CD4-positive, alpha-beta T cell treated with Interleukin-21 for 1 hour (primary cell): ENCODE measurements at regions not wholly inside any gene's neighbourhood (a gene's known extent, or its start where the extent isn't known, plus 50 kb on each side); places are given as distances from the start of the nearest gene placed in this dataset.
A peak's percentile ranks its signal among the peaks of the same experiment; 100 is the strongest.

ENCODE experiments used
- DNase-seq: peaks from one replicate; pipeline ENCODE4 v3.0.0-alpha.2; 2020

DNA sequence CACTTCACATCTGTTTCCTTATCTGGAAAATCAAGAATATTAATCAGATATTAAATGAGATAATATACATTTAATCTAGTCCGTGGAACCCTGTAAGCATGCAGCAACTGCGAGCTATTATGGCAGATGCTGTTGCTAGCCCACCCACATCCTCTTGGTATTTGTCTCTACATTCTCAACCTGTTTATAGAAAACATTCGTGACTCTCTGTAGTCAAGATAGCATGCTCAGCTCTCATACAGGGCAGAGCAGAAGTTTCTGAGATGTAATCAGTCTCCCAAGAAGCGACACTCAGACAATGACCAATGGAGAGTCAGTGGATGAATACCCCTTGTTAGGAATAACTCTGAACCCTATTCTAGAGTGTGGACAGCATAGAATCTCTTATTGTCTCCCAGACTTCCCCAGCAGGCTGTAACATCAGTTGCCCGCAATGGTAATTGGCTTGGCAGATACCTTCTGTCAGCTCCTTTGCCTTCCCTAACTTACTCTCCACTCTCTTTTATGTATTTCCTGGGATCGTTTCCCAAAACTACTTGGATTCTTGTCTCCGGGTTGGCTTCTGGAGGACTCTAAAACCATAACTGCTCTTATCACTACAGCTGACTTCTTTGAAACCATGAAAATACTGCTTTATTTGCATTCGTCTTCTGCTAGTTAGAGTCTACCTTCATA, 400.7 kb upstream of the TNP1 start:
- no peak for DNase-seq

DNA sequence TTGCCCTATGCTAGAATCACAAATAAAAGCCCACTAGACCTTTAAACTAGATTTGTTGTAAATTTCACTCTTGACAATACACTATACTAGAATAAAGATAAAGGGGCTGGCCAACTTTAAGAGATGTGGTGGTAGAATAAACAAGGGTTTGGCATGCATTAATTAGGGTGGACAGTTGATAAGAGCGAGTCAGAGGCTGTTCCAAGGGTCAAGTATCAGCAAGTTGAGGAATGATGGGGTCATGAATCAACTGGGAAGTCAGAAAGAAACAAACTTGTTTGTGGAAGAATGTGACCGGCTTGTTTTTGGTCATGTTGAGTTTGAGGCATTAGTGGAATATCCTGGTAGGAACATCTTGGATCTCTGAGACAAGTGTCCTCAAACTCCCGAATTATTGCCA, 398.3 kb upstream of the TNP1 start:
- no peak for DNase-seq

DNA sequence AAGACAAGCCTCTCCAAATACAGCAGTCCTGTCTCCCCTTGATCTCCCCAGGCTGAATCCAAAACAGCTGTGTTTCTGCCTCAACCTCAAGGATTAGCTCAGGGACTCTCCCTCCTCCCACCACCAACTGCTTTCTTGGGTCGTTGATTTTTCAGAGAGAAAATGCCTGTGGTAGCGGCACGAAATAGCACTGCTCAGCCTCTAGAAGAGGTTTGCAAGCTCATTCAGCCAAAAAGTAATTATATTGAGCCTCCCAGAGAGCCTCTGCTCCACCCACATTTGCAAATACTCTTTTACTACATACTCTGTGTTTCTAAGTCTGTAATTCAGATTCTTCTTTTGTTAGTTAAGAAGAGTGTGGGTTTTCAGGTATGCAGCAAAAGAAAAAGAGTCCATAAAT, 396.4 kb upstream of the TNP1 start:
- DNase-seq = no peak

- no peak for DNase-seq
Measured at GRCh38 chr2:217254111-217254510, 394.2 kb upstream of the TNP1 start.

DNA sequence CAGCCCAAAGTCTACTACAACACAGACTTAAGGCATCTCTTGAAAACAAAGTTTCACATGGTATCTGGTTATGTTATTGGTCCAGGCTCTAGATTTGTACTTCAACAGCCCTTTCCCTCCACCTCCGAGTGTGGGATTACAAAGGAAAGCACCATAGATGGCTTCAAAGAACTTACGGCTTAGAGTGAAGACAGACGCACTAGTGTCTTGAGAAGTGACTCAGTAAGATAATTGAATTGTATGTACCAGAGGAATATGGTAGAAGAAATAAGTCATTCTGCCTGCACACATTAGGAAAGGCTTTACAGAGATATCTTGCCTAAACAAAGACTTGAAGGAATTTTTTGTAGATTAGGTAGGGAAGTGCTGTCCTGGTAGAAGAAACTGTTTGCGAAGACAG, 392.3 kb upstream of the TNP1 start:
- no peak for DNase-seq

GRCh38 chr2:217250013-217250524, 390.2 kb upstream of the TNP1 start:
- DNase-seq = no peak

DNA sequence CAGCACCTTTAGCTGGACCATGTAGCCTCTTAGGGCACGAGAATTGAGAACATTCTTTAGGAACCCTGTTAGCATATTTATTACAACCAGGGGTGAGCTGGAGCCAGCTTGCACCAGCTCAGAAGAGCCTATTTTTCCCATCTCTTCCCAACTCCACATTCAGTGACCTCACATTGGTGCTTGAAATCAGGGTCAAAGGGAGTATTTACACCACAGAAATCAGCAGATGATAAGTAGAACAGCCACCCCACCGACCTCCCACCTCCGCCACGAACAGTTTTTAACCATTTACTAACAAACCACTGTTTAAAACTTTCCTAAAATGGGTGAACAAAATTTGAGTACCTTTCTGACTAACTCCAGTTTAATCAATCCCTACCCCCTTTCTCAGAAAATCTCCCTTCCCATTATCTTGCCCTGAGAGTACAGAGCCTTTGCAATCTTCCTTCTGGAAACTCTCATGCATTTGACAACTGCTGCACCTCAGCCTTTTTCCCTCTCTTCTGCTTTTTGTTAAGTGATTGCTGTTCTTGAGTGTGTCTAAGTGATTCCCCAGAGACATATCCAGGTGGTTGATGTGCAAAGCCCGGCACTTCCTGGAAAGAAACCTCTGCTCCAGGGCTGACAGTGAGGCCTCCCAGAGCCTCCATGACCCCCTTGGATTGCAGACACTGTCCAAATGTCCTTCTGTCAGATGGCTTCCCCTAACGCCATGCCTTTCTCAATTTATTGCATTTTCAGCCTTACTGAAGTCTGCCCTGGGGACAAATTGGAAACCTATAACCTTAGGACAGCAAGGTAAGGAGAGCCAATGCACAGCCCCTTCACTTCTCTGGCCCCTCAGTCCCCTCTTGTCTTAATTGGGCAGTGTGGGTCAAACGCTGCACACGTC, 389.5 kb upstream of the TNP1 start:
- no peak for DNase-seq

- DNase-seq = no peak
Measured at GRCh38 chr2:217248312-217248935, 388.6 kb upstream of the TNP1 start.

DNA sequence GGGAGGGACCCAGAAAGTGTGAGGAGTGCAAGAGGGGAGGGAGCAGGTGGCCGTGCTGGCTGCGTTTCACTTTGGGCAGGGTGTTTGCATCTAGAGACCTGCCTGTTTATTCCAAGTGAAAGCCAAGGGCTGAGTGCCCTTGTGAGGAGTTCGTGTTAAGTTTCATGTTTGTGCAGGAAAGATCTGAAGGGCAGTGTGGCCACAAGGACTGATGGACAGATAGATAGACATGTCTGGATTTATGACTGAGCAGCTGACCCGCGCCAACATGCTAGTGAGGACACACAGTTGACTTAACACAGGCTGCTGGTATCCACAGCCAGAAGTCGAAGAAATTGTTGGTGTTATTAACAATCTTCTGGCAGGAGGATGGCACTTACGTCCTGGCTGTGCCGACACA, 387.6 kb upstream of the TNP1 start:
- no peak for DNase-seq

GRCh38 chr2:217246108-217246507, 386.2 kb upstream of the TNP1 start:
- DNase-seq = no peak

DNA sequence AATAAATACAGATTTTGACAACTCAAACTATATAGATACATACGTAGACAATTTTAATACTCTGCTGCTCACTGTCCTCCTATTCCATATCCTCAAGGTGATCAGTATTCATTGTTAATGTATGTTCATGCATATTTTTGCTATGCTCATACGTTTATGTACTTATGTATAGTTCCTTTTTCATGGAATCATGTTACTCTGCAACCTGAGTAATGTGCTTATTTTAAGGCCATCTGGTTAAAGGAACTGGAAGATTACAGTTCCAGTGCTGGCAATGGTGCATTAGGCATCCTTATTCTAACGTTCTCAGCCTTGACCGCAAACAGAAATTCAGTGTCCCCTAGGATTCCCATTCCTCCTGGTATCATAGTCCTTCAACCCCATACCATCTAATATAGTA, 385.0 kb upstream of the TNP1 start:
- DNase-seq = no peak

GRCh38 chr2:217242947-217243346, 383.1 kb upstream of the TNP1 start:
- DNase-seq = no peak

DNA sequence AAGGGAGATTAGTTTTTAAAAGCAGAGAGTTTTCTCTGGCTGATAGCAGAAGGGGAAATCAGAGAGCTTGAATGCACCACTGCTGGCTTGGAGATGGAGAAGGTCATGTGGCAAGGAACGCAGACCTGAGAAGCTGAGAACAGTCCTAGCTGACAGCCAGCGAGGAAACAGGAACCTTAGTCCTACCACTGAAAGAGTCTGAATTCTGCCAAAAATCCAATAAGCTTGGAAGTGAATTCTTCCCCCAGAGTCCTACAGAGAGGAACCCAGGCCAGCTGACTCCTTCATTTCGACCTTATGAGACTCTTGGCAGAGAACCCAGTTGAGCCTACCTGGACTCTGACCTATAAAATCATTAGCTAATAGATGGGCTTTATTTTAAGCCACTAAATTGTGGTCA, 371.9 kb upstream of the TNP1 start:
- no peak for DNase-seq

DNA sequence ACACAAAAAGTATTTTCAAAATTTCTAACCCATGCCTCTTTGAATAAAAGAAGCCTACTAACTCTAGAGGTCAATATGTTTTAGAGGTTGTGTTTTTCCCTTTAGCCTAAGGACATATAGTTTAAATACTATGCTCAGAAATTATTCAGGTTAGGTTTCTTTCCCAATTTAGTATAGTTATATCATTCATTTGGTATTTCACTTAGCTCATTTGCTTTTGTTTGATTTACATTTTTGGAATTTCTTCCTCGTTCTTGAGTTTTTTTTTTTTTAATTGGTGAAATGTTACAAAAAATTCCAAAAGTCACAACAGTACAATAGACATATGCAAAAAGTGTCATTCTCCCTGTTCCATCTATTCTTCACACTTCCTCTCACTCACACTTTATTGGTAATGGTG, 371.3 kb upstream of the TNP1 start:
- DNase-seq = no peak

- no peak for DNase-seq
Measured at GRCh38 chr2:217228732-217229131, 368.9 kb upstream of the TNP1 start.

DNA sequence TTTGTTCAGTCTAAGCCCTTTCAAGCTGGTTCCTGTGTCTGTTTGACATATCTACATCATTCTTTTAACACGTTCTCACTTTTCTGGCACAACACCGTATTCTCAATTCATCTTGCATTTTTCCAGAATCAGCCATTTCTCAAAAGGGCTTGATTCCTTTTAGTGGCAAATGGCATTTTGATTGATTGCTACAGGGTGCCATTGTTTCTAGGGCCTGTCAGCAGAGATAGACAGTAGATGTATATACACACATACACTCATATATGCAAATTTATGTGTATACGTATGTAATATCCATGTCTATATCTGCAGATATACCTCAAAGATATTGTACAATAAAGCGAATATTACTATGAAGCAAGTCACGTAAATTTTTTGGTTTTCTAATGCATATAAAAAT, 367.9 kb upstream of the TNP1 start:
- DNase-seq = no peak

- no peak for DNase-seq
Measured at GRCh38 chr2:217225596-217225995, 365.7 kb upstream of the TNP1 start.

DNA sequence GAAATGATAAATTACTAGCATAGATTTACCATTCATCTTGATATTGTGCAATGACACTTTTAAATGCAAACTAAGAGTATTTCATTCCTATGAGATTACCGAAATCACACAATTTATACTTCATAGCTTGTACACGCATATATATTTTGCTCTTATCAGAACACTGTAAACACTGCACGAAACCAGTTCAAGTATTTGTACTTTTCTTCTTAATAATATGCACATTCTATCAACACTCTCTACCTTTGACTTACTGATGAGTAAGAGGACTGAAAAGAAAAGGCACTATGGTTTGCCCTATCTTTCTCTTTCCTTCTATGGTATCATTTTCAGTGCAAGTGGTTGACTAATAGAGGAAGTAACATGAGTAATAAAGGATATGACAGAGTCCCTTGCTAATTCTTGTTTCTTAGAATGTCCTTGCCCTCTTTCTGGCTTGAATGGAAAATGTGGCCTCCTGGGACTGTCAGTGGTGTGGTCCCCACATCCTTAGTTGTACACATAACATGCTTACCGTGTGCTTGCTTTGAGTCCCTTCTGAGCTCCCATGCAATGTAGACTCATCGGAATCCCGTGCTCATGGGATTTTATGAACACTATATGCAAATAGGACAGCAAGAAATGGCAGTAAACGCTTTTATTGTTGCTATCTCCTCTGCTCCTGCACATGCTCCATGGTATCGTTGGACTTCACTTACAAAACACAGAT, 363.5 kb upstream of the TNP1 start:
- DNase-seq = no peak

GRCh38 chr2:217222309-217222910, 362.5 kb upstream of the TNP1 start:
- DNase-seq = peak; percentile 23

DNA sequence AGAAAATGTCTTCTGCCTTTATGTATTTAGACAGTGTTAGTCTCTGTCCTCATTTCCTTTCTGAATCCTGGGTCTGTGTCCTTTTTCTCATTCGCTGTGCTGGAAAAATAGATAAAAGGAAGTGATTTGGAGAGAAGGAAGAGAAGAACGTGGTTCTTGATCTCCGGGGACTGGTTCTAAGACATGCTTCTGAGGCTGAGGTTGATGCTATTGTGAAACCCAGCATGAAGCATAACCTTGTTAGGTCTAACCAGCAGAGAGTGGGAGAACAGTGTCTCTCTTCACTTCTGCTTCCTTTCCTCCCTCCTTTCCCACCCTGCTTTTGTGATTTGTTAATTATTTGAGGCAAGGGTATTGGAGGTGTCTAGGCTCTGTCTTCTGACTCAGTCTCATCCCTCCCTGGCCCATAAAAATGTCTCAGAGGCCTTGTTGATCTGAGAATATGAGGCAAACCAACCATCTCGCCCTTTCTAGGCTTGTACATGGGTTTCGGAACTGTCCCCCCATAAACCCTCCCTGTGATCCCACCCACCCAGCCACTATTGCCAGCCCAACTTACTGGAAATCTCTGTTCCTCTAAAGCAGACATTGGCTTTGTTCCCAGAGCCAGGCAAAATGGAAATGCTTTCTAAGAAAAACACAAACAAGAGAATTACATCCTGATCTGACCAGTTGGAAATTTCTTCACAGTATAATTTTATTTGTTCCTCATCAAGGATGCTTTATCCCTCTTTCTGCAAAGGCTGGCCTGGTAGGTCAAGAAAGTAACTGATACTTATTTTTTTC, 360.6 kb upstream of the TNP1 start:
- DNase-seq = no peak

DNA sequence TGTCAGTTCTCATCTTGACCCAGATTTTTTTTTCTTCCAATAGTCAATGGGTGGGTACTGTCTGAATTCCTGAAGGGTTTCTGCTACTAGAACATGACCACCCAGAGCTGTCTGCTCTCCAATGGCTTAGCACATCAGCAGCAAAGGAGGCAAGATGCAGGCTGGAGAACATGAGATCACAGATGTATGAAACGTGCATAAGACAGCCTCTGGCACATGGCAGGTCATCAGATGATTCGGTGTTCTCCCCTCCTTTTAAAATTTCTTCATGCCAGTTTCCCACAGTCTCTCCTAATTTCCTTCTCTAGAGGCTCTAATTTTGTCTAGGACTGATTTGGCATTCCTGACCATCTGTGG, 359.3 kb upstream of the TNP1 start:
- no peak for DNase-seq
